GDM1 (cell line): ENCODE measurements at regions not wholly inside any gene's neighbourhood (a gene's known extent, or its start where the extent isn't known, plus 50 kb on each side); places are given as distances from the start of the nearest gene placed in this dataset.

Experiments
- DNase-seq: peaks from one replicate; lab custom pipeline; 2025; lab: John Stamatoyannopoulos, UW

GRCh38 chr1:168455764-168456163 is 88.0 kb downstream of the XCL2 start:
- DNase-seq: no peak

- no peak for DNase-seq
Measured at GRCh38 chr1:168454211-168454815, 89.5 kb downstream of the XCL2 start.

DNA sequence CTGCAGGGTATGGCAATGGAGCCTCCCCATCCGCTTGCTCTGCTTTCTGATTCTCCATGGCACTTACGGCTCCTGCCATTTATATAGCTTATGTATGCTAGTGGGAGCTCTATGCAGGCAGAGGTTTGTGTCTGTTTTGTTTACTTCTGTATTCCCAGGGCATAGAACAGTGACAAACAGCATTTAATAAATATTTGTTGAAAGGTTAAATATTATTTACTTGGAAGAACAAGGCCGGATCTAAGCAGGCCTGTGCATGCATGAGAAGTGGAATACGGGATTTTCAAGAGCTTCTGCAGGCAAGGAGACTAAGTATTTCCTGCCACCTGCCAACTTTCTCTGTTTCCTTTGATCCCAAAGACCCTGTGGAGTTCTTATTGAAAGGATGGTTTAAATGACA is 90.7 kb downstream of the XCL2 start:
- no peak for DNase-seq

GRCh38 chr1:168452329-168452728 is 91.5 kb downstream of the XCL2 start:
- no peak for DNase-seq

- DNase-seq: no peak
Measured at GRCh38 chr1:168447871-168448270, 95.9 kb downstream of the XCL2 start.

DNA sequence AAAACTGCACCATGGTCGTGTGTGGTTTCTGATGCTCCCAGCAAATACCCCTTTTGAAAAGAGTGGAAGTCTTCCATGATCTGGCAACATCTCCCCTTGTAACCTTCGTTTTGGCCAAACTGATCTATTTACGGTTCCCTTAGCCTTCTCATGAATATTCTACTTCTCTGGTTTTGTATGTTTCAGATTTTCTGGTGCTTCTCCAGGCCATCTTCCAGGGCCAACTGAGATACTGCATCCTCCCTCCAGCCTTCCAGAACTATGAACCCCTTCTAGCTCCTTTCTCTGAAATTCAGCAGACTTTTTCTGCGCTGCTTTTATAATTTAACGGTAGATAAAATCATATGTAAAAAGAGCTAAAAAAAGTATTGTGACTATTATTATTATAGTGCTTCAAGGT is 97.7 kb downstream of the XCL2 start:
- no peak for DNase-seq

DNA sequence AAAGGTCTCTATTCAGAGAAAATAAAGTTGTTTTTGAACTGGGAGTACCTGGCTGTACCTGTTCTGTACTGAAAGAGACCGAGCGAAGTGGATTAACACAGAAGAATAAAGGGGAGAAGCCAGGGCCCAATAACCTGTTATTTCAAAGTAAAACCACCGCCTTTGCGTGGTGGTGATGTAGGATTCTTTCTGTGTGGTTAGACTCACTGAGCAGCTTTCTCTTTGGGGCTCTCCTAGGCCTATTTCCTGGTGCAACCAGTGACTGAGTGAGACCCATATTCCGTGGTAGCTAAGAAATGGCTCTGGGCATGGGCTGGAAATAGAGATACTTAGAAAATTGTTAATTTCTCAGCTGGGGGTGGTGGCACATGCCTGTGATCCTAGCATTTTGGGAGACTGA is 99.9 kb downstream of the XCL2 start:
- DNase-seq: no peak

DNA sequence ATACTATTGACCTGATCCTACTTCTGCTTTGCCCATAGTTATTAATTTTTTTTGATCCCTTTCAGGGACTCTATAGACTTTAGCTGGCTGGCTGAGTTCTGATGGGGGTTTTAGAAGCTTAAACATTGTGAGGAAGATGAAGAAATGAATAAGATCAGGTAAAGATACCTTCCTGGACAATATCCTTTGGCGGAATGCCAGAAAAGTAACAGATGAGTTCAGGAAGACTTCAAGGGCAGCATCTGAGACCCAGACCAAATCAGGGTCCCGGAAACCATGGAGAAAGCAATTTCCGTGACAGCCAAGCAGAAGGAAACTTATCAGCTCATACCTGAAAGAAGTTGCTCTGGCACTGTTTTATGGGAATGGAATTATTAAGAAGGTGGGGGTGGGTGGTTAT is 100.4 kb downstream of the XCL2 start:
- no peak for DNase-seq

DNA sequence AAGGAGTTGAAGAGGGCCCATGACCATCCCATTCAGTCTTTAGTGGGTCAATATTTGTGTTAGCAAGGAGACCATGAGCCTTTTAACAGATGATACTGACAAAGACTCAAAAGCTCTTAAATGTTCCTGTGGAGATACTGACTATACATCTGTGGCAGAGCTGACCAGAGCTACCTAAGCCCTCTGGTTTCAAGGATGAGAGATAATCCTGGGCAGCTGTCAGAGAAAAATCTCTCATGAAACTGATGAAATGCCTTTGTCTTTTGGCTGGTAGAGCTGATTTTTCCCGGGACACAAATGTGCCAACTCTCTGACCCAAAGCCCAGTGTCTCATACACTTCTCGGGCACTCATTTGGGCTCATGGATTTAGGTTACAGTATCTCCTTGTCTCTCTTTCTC is 100.9 kb downstream of the XCL2 start:
- no peak for DNase-seq

GRCh38 chr1:168441745-168442144 is 102.1 kb downstream of the XCL2 start:
- DNase-seq: no peak

DNA sequence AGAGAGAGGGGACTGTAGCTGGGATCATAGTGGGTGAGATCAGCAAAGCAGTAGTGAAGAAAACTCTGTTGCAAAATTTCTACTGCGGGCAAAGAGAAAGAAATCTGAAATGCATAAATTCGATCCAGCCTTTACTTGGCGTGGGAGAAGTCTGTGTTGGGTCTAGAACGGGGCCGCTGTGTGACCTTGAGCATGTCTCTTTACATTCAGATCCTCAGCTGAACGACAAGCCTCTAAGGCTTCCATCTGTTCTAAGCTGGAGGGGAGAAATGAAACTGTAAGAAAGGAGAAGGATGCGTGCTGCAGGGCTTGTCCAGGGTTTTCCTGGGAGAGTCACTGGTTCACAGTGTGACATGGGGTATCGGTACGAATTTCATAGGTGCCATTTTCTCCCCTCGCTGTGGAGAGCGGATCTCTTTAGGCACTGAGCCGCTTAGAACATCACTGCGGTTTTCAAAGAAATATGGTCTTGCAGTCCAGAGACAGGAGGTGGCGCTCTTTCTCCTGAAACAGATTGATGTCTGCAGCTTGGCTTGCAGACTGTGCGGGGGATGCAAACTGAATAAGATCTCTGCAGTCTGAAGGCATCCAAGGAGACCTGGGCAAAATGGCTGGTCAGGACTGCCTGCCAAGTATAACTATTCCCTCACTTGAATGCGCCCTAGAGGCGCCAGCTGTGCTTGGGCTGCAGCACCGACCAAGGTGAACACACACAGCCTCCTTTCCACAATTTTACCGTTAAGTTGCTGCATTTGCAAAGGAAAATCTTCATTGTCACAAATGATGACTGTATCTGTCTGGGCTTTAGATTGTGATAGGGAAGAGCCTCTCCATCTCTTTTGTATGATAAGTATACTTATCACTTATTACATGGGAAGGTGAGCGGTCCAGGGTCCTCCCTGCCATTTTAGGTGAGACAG is 104.1 kb downstream of the XCL2 start:
- peak; percentile 90 for DNase-seq

DNA sequence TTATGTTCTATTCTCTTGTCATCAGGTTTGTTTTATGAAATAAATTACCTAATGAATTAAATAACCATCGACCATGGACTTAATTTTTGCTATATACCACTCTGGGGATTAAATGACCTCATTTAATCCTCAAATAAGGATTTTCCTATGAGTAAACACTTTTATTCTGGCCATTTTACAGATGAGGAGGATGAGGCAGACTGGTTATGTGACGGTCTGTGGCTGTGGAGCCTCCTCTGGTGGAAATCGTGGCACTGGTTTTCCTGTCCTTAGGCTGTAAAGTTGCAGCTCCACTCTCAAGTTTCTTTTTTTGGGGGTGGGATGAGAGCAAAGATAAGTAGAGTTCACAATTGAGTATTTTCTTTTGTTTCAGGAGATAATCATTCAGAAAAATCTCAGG is 105.2 kb downstream of the XCL2 start:
- DNase-seq: no peak

- DNase-seq: no peak
Measured at GRCh38 chr1:168437821-168438220, 106.0 kb downstream of the XCL2 start.

- no peak for DNase-seq
Measured at GRCh38 chr1:168435439-168435838, 108.4 kb downstream of the XCL2 start.

- no peak for DNase-seq
Measured at GRCh38 chr1:168433238-168433637, 110.6 kb downstream of the XCL2 start.

DNA sequence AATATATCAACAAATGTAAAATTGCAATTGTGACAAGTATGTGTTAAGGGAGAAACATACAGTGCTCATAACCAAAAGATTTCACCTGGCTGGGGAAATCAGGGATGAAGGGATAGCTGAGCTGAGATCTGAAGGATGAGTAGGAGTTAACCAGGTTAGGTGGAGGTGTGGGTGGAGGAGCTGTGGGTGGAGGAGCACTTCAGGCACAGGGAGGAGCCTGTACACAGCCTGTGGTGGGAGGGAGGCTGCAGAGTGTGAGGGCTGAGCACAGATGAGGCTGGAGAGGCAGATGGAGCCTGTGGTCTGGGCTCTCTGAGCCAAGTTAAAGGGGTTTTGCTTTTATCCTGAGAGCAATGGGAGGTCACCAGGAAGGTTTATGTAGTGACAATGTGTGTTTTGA is 111.9 kb downstream of the XCL2 start:
- no peak for DNase-seq

- DNase-seq: no peak
Measured at GRCh38 chr1:168430321-168430720, 113.5 kb downstream of the XCL2 start.

DNA sequence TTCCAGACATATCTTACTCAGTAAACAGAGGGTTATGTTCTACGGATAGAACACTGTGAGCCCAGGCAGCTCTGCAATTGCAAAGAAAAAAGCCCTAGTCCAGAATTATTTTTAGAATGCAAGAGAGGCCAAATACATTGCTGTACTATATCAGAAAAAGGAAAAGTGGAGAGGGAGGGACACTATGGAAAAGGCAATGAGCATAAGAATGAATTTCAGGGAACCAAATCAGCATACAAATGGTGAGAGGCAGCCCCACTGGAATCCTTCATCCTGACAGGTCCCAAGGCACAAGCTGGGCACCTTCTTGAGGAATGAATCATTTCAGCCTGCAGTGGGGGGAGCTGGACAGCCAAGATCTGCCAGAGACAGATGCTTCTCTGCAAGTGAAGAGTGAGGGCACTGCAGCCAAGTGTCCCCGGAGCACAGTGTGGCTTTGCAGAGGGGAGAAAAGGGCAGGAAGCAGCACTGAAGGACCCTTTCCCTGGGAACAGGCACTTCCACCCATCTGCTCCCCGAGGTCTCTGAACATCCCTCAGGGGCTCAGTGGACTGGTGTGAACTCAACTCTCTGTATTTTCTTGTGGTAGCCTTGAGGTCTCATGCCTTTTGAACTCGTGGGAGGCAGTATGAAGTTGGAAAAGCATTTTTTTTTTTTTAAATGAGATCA is 115.6 kb downstream of the XCL2 start:
- no peak for DNase-seq

DNA sequence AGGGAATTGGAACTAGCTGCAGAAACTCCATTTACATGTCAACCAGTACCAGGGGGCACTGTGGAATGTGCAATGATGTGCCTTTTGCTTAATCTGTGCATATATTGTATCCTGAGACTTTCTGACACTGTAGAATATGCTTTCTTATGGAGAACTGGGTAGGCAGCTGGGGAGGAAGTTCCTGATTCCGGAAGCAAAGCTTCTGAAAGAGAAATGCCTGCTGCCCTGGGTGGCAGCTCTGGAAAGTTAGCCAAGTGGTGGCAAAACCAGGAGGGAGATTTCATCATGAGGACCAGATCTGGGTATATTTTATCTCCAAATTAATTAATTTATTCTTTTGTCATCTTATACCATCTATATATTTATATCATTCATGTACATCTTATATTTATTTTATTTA is 116.7 kb downstream of the XCL2 start:
- no peak for DNase-seq

GRCh38 chr1:168424281-168424680 is 119.5 kb downstream of the XCL2 start:
- no peak for DNase-seq

DNA sequence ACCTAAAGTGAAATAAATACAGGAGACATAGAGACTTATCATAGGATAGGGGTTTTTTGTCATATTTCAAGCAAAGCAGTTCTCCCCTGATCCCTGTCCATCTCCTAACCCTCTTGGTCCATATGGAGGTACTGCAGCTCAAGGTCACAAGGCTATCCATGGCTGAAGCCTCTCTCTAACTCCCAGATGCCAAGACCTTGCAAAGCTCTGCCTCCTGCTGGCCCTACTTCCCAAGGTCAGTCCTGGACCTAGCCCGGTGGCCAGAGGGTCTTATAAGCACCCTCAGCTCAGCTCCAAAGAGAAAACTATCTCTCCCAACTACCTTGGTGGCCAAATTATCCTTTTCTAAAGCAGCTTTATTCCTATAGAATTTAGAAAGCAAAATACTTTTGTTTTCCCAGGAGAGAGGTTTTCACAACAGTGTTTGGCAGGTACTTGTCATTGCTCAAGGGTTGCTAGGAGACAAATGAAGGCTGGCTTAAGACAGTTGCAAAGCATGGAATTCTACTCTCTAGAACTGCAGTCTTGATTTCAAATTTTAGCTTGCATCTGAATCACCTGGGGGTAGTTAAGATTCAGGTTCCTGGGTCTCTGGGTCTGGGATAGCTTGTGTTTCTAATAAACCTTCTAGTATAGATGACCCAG is 121.5 kb downstream of the XCL2 start:
- DNase-seq: no peak

- no peak for DNase-seq
Measured at GRCh38 chr1:168421399-168422004, 122.3 kb downstream of the XCL2 start.
